Amygdala (tissue), 56 donors: ENCODE measurements at regions not wholly inside any gene's neighbourhood (a gene's known extent, or its start where the extent isn't known, plus 50 kb on each side); places are given as distances from the start of the nearest gene placed in this dataset.

Experiments used
- DNase-seq, 56 donors: peaks; one replicate each; lab custom pipeline; 2025; lab: John Stamatoyannopoulos, UW

DNA sequence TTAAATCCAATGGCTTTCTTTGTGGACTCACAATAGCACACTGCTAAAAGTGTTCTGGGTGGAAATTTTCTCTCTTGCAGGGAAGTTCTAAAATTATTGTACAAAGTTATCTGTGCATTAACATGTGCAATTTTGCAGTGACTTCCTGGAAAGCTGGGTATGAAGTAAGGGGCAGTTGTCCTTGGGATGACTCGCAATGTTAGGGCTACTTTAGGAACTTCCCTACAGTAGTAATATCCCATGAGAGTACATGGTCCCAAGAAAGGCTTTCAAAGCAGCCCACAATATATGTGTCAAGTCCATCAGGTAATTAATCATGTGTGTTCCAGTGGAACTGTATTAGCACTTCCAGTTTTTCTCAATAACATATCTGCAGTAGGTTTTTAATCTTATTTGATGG lies 201.0 kb upstream of the UBE2E2 start:
- DNase-seq, result no peak

DNA sequence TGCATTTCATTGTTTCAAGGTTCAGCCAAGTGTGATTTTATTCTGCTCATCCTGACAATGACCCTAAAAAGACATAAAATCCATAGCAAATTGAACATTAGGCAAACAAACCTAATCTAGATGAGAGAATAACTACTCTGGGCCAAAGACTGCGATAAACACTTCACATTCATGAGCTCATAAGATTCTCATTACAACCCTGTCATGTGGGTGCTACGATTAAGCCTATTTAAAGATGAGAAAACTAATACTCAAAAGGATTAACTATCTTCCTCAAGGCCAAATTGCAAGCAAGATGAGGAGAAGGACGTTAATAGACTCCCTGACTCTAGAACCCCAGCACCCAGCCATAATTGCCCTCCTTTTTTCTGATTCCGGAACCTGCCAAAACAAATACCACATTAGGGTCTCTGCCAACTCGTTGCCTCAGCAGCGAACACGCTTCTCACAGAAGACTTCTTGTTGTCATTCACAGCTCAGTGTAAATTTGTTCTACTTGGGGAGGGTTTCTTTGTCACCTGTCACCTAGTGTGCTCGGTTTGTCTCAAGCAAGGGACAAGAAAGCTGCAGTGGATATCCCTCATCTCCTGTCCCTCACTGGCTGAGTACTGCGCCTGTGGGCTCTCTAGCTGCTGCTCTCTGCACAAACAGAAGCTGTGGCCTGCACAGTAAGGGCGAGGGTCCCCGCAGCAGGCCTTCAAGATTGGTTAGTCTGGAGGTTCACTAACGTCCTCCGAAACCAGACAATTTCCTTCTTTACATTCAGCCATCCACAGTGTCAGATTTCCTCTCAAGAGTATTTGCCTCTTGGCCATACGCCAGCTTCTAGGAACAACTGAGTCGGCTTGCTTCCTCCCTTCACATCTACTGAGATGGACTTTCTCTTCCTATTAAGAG lies 200.0 kb upstream of the UBE2E2 start:
- DNase-seq, result peak in 17 of 56 donors; percentile 3 to 69 (median 17)

DNA sequence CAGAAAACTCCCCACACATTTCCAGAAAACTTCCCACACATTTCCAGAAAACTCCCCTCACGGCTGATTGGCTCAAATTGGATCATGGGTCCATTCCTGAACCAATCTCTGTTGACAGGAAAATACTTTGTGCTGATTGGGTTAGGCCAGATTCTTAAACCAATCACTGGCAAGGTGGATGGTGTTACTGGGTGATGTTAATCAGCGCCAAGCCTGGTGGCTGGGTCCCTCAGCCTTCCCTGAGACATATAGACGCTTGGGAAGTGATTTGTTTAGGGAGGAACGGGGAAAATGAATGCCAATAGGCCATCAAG lies 199.4 kb upstream of the UBE2E2 start:
- DNase-seq, result no peak

DNA sequence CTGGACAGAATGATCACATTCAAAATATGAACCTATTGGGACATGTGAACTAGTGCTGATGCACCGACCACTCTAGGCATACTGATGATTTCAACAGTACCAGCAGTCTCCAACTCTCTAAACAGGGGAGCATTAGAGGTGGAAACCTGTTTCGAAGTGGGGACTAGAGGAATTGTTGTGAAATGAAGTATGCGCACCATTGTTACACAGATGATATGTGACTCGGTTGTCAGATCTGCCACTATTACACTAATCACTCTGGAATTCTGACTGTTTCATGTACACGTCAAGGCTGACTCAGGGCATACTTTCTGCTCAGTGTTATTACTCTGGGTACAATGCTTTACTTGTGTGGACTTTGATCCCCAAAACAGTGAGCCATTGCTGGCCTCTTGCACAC lies 198.2 kb upstream of the UBE2E2 start:
- no peak for DNase-seq

- DNase-seq, result no peak
Observed at GRCh38 chr3:23017801-23018200, 185.3 kb upstream of the UBE2E2 start.

DNA sequence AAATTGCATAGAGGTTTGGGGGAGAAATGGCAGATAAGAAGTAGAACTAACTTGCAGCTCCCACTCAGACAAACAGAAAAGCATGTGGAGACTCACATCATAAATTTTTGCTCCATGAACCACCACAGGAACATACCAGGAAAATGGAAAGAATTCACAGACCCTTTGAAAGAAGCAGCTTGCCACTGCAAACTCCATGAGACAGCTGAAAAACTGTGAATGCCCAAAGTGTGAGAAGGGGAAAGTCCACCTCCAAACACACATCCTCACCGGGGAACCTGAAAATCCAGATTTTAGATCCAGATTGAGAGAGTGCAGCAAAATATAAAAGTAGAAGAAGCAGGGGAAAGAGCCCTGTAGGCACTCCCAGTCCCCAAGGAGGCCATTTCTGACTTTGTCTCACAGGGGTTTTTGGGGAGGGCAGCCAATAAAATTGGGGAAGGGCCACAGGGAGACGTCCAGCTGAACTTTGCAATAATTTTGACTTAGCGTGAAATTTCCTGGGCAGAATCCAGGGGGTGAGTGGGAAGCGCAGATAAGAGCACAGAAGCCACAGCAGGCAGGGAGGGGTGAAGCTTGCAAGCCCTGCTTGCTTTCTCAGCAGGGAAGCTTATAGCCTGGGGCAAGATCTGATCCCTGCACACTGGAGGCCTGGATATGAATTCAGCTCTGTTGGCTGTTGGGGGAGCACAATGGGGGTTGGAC lies 183.4 kb upstream of the UBE2E2 start:
- no peak for DNase-seq

GRCh38 chr3:23028294-23028693 lies 174.8 kb upstream of the UBE2E2 start:
- no peak for DNase-seq

- no peak for DNase-seq
Observed at GRCh38 chr3:23029001-23029400, 174.1 kb upstream of the UBE2E2 start.

GRCh38 chr3:23035927-23036640 lies 167.0 kb upstream of the UBE2E2 start:
- DNase-seq, result no peak

- DNase-seq, result no peak
Observed at GRCh38 chr3:23036728-23037127, 166.4 kb upstream of the UBE2E2 start.

GRCh38 chr3:23038471-23038870 lies 164.7 kb upstream of the UBE2E2 start:
- DNase-seq, result no peak

DNA sequence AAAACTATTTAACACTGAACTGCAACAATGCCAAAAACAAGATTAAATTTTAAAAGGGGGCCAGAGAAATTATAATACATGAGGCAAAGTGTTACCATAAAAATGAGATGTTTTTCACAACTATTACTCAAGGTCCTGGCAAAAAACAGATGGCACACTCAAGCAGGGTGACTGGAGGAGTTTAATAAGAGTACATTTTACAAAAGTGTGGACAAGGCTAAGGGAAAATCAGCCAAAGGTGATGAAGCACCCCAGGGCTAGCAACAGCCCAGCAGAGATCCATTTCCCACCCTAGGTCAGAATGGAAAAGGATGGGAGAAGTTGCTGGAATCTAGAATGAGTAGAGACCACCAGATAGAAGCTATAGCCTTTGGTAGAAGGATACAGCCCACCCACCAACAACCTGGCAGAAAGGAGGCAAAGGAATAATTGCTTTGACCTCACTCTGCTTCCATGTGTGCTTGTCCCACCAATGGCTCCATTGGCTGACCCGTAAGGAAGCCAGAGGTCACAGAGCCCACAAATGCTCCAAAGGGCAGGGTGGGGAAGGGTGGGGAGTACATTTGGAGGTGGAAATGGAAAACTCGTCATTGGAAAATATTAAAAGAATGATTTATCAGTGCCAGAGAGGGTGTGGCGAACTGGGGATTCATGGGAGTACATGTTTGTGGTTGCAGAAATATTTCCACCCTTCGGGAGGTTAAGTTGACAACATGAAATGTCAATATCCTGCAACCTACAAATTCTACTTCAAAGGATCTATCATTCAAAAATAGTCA lies 161.0 kb upstream of the UBE2E2 start:
- no peak for DNase-seq

DNA sequence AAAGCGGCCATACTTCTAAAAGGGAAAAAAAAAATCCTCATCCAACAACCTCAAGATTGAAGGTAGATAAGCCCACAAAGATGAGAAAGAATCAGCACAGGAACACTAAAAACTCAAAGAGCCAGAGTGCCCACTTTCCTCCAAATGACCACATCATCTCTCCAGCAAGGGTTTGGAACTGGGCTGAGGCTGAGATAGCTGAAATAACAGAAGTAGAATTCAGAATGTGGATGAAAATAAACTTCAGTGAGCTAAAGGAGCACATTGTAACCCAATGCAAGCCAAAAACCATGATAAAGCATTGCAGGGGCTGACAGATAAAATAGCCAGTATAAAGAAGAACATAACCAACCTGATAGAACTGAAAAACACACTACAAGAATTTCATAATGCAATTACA lies 158.7 kb upstream of the UBE2E2 start:
- no peak for DNase-seq

DNA sequence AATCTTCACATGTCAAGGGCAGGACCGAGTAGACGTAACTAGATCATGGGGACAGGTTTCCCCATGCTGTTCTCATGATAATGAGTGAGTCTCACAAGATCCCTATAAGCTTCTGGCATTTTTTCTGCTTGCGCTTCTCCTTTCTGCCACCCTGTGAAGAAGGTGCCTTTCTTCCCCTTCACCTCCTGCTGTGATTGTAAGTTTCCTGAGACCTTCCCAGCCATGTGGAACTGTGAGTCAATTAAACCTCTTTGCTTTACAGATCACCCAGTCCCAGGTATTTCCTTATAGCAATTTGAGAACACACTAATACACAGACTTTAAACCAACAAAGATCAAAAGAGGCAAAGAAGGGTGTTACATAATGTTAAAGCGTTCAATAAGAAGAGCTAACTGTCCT lies 156.6 kb upstream of the UBE2E2 start:
- no peak for DNase-seq

- DNase-seq, result no peak
Observed at GRCh38 chr3:23051240-23052140, 151.6 kb upstream of the UBE2E2 start.

- no peak for DNase-seq
Observed at GRCh38 chr3:23052208-23052607, 150.9 kb upstream of the UBE2E2 start.

- no peak for DNase-seq
Observed at GRCh38 chr3:23052620-23053019, 150.5 kb upstream of the UBE2E2 start.

DNA sequence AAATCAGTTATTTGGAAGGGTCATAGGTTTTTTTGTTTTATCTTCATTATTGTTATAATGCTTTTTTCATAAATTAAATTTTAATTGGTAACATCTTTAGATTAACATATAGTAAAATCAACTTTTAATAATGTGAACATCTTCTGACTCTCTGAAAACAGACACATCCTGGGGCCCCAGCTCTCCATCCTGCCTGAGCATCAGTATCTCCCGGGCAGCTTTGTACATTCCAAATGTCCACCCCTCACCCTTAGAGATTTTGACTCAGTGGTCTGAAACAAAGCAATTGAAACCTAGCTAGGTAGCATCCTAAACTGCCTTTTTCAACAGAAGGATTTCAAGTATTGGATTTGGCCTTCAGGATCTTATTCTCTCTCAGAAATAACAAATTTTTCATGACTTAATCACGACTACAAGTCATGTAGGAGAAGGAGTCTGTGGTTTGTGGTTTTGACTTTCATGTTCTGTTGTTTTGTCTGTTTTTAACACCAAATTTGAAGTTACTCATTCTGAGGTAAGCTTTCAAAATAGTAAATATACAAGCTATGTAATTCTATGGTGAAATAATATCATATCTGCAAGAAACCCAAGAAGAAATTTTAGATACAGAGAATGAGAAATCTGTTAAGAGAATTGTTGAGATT lies 147.3 kb upstream of the UBE2E2 start:
- DNase-seq, result no peak

- DNase-seq, result no peak
Observed at GRCh38 chr3:23062582-23062981, 140.5 kb upstream of the UBE2E2 start.
